IPS-15b (cell line): ENCODE measurements at regions not wholly inside any gene's neighbourhood (a gene's known extent, or its start where the extent isn't known, plus 50 kb on each side); places are given as distances from the start of the nearest gene placed in this dataset.
"Not testable (repeated sequence)": the region's sequence is repeated elsewhere in the genome, so short reads cannot be mapped to it uniquely, and the experiment has no call there.

Experiments used
- H3K27me3 ChIP-seq: one replicate; pipeline ENCODE4 v1.6.1; 2013; ENCODE audit warnings: low read length; ENCODE audit not compliant: control insufficient read depth, insufficient read depth
- H3K36me3 ChIP-seq: one replicate; pipeline ENCODE4 v1.6.1; 2013; ENCODE audit warnings: low read length; ENCODE audit not compliant: control insufficient read depth, insufficient read depth
- H3K4me1 ChIP-seq: one replicate; pipeline ENCODE4 v1.6.1; 2013; ENCODE audit warnings: mild to moderate bottlenecking, low read length; ENCODE audit not compliant: control insufficient read depth, insufficient read depth
- H3K4me3 ChIP-seq: one replicate; pipeline ENCODE4 v1.5.1; 2013; ENCODE audit warnings: low read depth, low read length
- H3K9ac ChIP-seq: one replicate; pipeline ENCODE4 v1.6.1; 2013; ENCODE audit warnings: low read depth, mild to moderate bottlenecking, low read length
- H3K9me3 ChIP-seq: one replicate; pipeline ENCODE4 v1.6.1; 2013; ENCODE audit warnings: mild to moderate bottlenecking, low read length; ENCODE audit not compliant: control insufficient read depth, insufficient read depth

- H3K4me3 ChIP-seq: no peak overlapping the region
- no peaks in the 10 kb centered on the region for H3K9me3 ChIP-seq
- no peak overlapping the region for H3K9ac ChIP-seq
- no peaks in the 10 kb centered on the region for H3K36me3 ChIP-seq
- H3K27me3 ChIP-seq: no peaks in the 10 kb centered on the region
- peaks cover 6% of the 10 kb centered on the region for H3K4me1 ChIP-seq
Measured at GRCh38 chr2:172249986-172250385, 147.3 kb upstream of the DLX2 start.

GRCh38 chr2:172251231-172251630, 148.5 kb upstream of the DLX2 start:
- no peaks in the 10 kb centered on the region for H3K27me3 ChIP-seq
- no peaks in the 10 kb centered on the region for H3K36me3 ChIP-seq
- no peak overlapping the region for H3K4me3 ChIP-seq
- no peak overlapping the region for H3K9ac ChIP-seq
- peaks cover 6% of the 10 kb centered on the region for H3K4me1 ChIP-seq
- H3K9me3 ChIP-seq: no peaks in the 10 kb centered on the region

GRCh38 chr2:172252154-172252553, 149.5 kb upstream of the DLX2 start:
- H3K36me3 ChIP-seq: no peaks in the 10 kb centered on the region
- H3K27me3 ChIP-seq: no peaks in the 10 kb centered on the region
- H3K9me3 ChIP-seq: no peaks in the 10 kb centered on the region
- H3K4me3 ChIP-seq: no peak overlapping the region
- no peak overlapping the region for H3K9ac ChIP-seq
- peaks cover 6% of the 10 kb centered on the region for H3K4me1 ChIP-seq

GRCh38 chr2:172253190-172254052, 150.7 kb upstream of the DLX2 start:
- Histone ChIP-seq H3K4me1 (peaks cover 6% of the 10 kb centered on the region), H3K4me3 (no peak overlapping the region), H3K9me3 (no peaks in the 10 kb centered on the region), H3K9ac (no peak overlapping the region), H3K27me3 (no peaks in the 10 kb centered on the region), H3K36me3 (no peaks in the 10 kb centered on the region)

- H3K9ac ChIP-seq: no peak overlapping the region
- no peaks in the 10 kb centered on the region for H3K27me3 ChIP-seq
- peaks cover 15% of the 10 kb centered on the region for H3K4me1 ChIP-seq
- H3K9me3 ChIP-seq: no peaks in the 10 kb centered on the region
- no peak overlapping the region for H3K4me3 ChIP-seq
- no peaks in the 10 kb centered on the region for H3K36me3 ChIP-seq
Measured at GRCh38 chr2:172256886-172257285, 154.2 kb upstream of the DLX2 start.

DNA sequence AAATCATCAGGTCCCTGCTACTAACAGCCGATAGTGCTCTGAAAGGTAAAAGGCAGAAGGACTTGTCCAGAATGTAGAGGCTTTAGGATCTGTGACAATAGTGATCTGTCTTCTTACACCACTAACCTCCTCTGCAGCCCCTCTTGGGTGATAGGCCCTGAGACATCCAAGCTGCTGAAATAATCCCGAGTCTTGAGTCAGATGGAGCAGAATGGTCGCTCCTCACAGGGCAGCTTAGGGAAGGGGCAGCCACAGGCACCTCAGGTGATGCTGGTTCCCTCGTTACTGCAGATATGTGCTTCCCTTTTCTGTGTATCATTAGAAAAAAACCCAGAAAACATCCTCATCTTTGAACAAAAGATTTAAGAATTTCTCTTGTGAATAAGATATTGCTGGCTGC, 157.1 kb upstream of the DLX2 start:
- peak overlapping the region; percentile 17 for H3K9ac ChIP-seq
- peaks cover 15% of the 10 kb centered on the region for H3K4me1 ChIP-seq
- no peak overlapping the region for H3K4me3 ChIP-seq
- no peaks in the 10 kb centered on the region for H3K36me3 ChIP-seq
- H3K27me3 ChIP-seq: no peaks in the 10 kb centered on the region
- no peaks in the 10 kb centered on the region for H3K9me3 ChIP-seq

DNA sequence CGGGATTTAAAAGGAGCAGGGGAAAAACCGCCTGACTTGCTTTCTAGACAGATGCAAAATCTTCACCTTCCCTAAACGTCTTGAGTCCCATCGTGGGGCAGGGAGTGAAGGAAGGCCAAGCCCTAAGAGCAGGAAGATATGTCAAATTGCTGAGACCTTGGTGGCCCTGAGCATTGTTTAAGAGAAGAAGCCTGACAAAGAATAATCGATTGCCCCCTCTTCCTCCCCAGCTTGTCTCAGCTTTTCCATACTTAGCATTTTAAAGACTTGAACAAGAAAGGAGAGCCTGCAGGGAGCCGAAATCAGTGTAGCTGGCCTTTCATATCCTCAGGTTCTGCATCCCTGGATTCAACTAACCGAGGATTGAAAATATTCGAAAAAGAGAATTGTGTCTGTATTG, 157.6 kb upstream of the DLX2 start:
- H3K27me3 ChIP-seq: no peaks in the 10 kb centered on the region
- no peak overlapping the region for H3K9ac ChIP-seq
- peaks cover 15% of the 10 kb centered on the region for H3K4me1 ChIP-seq
- no peaks in the 10 kb centered on the region for H3K36me3 ChIP-seq
- no peaks in the 10 kb centered on the region for H3K9me3 ChIP-seq
- no peak overlapping the region for H3K4me3 ChIP-seq

DNA sequence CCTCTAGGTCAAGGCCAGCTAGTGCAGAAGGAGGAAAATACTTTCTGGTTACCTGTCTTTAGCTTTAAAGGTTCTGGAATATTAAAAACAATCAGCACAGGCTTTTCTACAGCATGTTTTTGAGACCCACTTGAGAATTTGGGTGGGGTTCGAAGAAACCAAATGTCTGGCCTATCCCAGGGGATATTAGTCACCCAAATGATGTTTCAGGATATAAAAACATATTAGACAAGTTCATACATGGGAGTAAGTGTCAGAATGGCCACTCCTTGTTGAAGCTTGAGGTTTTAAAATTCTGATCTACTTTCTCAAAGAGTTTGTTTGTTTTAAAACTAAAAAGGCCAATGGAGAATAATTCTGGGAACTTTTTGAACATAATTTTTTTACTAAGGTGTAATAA, 158.6 kb upstream of the DLX2 start:
- H3K4me1 ChIP-seq: peaks cover 15% of the 10 kb centered on the region

DNA sequence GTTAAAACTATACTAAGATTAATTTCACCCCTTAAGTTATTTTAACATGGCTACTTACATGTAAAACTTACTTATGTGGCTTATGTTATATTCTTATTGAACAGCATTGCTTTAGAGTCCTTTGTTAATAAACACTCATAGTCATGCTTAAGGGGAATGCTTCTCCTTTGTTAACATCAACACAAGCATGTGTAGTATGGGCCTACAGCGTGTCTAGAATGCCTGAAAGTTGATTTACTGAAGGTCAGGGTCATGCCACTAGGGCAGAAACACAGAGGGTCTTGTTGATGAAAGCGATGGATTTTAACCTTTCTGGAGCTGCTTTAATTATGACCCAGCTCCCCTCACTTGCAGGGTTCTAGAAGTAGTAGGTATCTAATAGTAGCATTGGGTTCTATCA, 159.8 kb upstream of the DLX2 start:
- Histone ChIP-seq H3K4me1 (peaks cover 15% of the 10 kb centered on the region), H3K36me3 (no peaks in the 10 kb centered on the region), H3K27me3 (no peaks in the 10 kb centered on the region), H3K9me3 (no peaks in the 10 kb centered on the region), H3K4me3 (no peak overlapping the region), H3K9ac (no peak overlapping the region)

More for the DNA sequence above, 158.6 kb upstream of the DLX2 start:
- Histone ChIP-seq H3K9ac (no peak overlapping the region), H3K36me3 (no peaks in the 10 kb centered on the region), H3K9me3 (no peaks in the 10 kb centered on the region), H3K27me3 (no peaks in the 10 kb centered on the region), H3K4me3 (no peak overlapping the region)

DNA sequence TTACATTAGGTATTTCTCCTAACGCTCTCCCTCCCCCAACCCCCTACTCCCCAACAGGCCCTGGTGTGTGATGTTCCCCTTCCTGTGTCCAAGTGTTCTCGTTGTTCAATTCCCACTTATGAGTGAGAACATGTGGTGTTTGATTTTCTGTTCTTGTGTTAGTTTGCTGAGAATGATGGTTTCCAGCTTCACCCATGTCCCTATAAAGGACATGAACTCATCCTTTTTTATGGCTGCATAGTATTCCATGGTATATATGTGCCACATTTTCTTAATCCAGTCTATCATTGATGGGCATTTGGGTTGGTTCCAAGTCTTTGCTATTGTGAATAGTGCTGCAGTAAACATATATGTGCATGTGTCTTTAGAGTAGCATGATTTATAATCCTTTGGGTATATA, 162.1 kb upstream of the DLX2 start:
- not testable (repeated sequence) for H3K4me3 ChIP-seq

GRCh38 chr2:172269507-172270244, 157.7 kb upstream of the ITGA6 start:
- not testable (repeated sequence) for H3K9ac ChIP-seq, H3K4me3 ChIP-seq, H3K27me3 ChIP-seq, H3K4me1 ChIP-seq, H3K9me3 ChIP-seq, H3K36me3 ChIP-seq

More for the DNA sequence above, 162.1 kb upstream of the DLX2 start:
- H3K4me1 ChIP-seq: peaks cover 12% of the 10 kb centered on the region
- not testable (repeated sequence) for H3K9me3 ChIP-seq, H3K27me3 ChIP-seq, H3K36me3 ChIP-seq, H3K9ac ChIP-seq
